HG02973 (cell line): ENCODE measurements at regions not wholly inside any gene's neighbourhood (a gene's known extent, or its start where the extent isn't known, plus 50 kb on each side); places are given as distances from the start of the nearest gene placed in this dataset.
A peak's percentile ranks its signal among the peaks of the same experiment; 100 is the strongest.

ENCODE experiments used
- ATAC-seq: cut with Tn5 transposase; IDR thresholded peaks from one replicate; pipeline ENCODE4 v1.9.1; 2021; ENCODE audit warnings: moderate library complexity; ENCODE audit not compliant: unreplicated experiment

DNA sequence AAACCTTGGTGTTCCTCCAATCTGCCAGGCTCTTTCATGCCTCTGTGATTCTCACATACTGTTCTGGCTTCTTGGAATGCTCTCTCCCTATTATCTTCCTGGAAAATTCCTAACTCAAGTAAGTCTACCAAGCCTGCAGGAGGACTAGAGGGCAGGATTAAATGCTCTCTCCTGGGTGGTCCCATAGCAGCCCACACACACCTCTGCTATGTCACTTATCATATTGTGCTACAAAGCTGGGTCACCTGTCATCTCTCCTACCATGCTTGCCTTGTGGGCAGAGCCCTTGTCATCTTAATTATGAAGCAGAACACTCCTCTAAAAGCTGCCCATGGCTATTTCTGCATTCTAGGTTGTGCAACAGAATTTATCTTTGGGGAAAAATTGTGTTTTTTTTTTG is 344.5 kb upstream of the NOCT start:
- no peak for ATAC-seq

DNA sequence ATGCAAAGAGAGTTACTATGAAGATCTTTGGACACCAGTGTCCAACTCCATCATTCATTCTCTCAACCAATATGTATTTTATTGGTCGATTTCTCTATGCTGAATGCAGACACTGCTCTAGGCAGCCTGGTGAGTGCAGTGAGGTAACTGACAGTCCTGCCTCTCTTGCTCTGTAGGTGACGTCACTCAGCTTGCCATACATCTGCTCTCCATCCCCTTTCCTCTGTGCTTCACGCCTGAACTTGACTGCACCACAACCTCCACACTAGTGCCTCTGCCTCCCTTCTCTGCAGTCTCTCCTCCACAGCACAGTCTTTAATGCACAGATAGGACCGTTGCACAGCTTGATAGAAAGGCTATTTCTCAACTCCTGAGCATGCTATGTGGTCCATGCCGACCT is 344.9 kb upstream of the NOCT start:
- ATAC-seq, result no peak

DNA sequence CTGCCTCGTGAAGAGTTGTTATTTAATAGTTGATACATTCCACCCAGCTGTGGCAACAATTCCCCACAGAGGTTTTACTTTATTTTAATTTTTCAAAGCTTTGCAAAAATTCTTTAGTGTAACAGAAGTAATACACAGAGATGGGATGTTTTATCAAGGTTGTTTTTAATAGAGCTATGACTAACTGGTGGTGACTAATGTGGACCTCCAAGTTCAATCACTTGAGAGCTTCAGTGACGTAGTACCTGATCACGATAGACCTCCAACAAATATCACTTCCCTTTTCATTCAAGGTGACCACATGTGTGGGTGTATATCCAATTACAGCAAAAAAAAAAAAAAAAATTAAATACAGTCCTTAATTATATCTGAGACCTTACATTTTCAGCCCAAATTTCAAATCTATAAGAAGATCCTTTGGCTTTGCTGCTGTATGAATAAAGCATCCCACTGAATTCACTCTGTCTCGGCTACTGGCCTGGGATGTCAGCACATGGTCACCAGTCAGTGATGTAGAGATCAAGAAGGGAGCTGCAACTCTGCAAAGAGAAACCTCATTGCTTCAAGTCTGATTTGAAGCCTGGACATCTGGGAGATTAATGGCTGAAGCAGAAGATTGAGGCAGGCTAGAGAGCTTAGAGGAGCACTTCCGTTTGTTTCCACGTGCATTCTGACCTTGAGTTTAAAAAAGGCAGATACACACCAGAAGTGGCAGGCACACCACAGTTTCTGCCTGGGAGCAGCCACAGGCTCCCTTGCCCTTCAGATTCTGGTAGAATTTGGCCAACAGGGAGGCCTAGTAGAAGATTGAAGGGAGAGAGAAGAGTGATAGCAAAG is 345.9 kb upstream of the NOCT start:
- ATAC-seq, result peak; percentile 68

- ATAC-seq, result no peak
These were observed 347.3 kb upstream of the NOCT start for GRCh38 chr4:138668309-138668708.

GRCh38 chr4:138666366-138666765 is 349.2 kb upstream of the NOCT start:
- ATAC-seq, result no peak

DNA sequence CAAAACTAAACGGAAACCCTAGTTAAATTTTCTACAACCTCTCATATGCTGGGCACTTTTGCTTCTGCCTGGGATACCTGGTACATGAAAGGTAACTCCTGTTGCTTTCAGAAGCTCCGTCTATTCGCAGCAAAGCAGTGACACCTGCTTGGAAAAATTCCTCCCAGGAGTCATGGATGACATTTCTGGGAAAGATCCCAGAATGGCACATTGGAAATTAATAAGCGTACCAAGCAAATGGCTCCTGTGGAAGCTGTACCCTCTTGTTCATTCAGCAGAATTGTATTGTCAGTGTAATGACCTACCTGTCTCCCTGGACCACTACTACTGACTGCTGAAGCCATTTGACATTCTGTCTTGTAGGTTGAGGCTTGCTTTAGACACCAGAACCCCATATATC is 349.7 kb upstream of the NOCT start:
- ATAC-seq, result no peak

- no peak for ATAC-seq
These were observed 351.7 kb upstream of the NOCT start for GRCh38 chr4:138663883-138664282.

DNA sequence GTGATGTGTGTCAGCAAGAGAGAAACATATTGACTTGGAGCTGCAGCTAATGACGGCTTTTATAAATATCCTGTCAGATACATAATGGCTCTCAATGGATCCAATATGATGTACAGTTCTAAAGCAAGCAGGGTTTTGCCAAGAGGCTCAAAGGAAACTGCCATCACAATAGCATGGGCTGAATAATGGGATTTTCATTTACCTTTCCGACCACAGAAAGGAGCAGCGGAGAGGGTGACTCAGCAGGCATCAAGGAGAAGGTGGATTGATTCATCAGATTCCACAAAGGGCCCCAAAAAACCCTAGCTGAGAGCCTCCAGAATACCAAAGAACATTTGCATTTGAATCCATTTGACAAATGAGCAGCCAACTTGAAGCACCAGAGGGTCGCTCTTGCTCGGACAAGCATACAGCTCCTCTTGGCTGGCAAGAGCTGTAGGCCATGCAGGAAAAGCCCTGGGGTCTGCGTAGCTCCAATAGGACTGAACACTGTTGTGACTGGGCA is 355.7 kb upstream of the NOCT start:
- ATAC-seq, result no peak

DNA sequence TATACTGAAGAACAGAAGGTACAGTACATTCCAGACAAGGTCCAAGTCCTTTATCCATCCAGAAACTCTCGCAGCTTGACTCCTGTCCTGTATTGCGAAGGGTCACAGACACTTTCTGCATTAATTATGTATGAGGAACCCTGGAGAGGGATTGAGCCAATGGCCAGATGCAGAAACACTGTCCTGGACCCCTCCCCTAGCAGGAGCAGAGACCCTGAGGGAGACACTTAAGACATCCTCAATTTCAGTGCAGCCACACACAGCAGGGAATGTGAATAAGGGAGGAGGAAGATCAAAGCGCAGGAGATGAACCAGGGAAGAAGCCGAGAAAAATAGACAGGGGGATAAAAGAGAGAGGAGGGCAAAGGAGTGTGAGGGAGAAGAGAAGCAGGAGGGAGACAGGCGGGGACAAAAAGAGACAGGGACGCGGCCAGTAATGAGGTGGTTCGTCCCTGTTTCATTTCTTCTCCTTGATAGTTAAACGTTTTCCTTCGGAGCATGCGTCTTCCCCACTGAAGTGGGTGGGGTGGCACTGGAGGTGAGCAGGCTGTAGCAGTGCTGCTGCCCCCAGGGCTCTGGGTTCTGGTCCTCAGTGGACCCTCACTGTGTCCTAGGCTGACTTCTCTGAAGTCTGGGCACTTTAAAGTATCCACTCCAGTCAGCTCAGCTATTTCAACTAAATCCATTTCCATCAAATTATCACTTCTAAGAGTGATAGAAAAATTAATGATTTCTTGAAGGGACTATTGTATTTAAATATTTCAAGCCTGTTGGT is 356.4 kb upstream of the NOCT start:
- ATAC-seq, result no peak

- no peak for ATAC-seq
These were observed 357.1 kb upstream of the NOCT start for GRCh38 chr4:138658518-138658917.

DNA sequence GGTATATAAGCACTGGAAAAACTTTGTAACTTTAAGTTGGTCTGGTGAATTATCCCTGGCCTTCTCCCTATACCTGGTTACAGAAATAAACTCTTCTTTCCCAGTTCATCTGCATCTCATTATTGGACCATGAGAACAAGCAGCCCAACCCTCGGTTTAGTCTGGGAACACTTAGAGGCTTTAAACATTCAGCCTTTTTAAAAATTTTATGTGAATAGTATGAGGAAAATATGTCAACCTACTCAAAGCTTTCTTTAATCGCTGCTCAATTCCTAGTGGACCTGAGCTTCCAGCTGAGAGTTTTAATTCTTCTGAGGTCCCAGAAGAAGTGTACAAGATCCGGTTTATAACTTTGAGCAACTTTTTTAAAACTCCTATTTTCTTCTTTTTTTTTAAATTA is 358.6 kb upstream of the NOCT start:
- no peak for ATAC-seq

DNA sequence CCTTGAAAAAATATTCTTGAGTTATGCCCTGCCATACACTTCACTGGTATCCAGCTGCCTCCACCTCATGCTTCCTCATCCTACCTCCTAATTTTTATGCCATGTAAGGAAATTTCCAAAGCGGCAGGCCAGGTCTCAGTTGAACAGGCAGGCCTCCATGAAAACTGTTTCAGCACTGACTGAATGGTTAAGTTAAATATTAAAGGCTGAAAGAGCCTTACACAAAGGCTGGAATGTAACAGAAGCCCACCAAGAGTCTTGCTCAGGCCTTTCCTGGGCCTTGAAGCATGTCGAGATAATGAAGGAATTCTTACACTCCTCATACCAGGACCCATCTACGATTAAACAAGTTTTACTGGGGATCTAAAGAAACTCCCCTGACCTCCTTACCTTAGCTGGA is 359.6 kb upstream of the NOCT start:
- no peak for ATAC-seq

- no peak for ATAC-seq
These were observed 360.3 kb upstream of the NOCT start for GRCh38 chr4:138655286-138655685.

DNA sequence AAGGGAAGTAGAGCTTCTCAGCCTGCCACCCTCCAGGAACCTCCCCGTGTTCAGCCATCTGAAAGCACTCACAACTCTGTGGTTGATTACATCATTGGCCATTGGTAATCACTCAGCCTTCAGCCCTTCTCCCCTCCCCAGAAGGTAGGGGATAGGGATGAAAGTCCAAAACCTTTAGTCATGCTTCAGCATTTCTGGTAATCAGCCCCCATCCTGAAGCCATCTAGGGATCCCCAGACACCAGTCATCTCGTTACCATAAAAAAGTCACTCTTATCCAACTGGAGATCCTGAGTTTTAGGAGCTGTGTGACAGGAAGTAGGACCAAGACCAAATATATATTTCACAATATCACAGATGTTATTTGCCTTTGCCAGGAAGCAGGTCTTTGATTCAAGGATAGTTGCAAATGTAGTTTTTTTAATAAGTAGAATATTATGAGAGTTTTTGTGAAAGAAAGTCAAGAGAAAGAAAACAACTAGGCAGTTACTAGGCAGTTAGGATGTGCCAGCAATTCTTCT is 364.6 kb upstream of the NOCT start:
- ATAC-seq, result peak; percentile 61

DNA sequence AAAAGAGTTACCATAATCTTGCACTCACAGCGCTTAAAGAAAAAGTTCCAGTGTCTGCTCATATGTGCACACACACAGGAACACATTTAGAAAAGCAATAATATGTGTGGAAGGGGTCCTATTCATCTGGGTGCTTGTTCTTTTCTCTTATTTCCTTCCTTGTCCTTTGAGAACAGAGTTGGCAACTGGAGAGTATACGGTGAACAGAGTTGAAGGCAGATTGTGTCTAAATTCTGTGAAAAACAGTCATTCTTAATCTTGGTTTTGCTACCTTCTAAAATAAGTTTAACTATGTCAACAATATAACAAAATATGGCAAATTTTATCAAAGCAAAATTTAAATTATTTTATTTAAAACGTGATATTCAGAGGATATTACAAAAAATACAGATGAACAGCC is 365.1 kb upstream of the NOCT start:
- no peak for ATAC-seq

DNA sequence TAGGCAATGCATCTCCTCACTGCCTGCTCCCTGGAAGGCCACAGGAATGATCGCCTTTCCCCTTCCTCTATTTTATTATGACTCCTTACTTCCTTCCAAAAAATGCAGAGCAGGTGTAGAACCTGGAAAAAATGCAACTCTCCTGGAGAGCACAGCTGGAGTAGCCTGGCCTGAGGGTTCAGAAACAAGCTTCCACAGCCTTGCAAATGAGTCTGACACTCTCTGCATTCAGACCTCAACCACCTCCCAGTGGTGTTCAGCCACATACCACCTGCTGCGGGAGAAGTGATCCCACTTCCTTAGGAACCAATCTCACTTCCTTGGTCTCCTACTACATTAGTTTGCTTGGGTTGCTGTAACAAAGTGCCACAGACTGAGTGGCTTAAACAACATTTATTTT is 368.1 kb upstream of the NOCT start:
- no peak for ATAC-seq

GRCh38 chr4:138646383-138646782 is 369.2 kb upstream of the NOCT start:
- no peak for ATAC-seq

- ATAC-seq, result no peak
These were observed 370.3 kb upstream of the NOCT start for GRCh38 chr4:138645289-138645688.

DNA sequence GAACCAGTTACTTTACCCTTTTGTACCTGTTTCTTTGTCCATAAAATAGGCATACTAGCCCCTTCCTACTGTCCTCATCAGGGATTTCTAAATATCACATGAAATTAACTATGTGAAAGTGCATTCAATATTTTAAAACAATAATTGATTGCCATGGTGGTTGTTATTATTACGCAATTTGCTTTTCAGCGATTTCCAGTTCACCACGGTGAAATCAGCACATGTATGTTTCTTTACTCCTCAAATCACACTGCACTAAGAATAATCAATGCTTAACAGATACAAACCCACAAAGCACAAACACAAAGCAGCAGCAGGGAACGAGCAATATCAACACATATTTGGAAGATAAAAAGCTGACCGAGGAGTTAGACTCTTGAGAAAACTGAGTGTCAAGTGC is 371.3 kb upstream of the NOCT start:
- no peak for ATAC-seq

DNA sequence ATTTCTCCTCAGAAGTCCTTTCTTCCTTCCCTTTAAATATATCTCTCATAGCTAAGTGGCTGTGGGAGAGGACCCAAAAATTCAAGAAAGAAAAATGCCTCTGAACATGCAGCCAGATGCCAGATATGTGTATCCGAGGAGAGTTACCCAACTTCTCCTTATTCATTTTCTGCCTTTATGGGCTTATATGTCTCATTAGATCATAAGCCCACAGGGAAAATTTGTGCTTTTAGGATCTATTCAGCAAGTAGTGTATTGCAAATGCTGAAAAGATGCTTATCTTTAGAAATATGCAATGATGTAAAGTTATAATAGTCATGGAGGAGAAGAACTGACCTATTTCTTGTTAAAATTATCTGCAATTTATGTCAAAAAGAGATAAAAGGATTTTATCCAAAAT is 371.8 kb upstream of the NOCT start:
- ATAC-seq, result no peak

DNA sequence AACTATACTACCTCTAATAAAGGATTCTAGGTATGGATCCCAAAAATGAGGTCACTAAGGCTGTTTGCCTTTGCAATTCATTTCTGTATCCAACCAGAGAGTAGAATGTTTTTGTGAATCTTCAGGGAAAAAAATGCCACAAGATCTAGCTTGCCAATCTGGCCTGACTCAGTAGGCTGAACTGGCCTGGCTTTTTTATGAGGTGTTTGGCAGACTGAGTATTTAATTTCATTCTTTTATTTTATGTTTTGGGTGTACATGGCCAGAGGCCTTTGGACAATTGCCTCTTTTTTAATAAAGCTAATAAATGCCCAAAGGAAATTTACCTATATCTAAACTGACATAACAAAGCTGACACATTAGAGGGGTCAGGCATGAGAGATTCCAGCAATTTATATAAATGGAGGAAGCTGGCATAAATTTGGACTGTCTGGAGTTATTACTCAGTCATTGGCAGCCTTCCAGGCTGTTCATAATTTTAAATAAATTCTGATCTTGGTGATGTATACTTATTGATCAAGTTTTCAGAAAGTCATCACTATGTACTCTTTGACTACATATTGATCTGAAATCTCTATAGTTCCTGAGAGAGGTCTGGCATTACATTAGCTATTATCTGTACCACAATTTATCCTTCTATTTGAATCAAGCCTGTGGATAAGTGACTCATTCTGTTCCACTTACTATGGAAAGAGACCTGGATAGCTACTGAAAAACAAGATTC is 376.4 kb upstream of the NOCT start:
- no peak for ATAC-seq
